RKO (cell line): ENCODE measurements at regions not wholly inside any gene's neighbourhood (a gene's known extent, or its start where the extent isn't known, plus 50 kb on each side); places are given as distances from the start of the nearest gene placed in this dataset.
"Not testable (repeated sequence)": the region's sequence is repeated elsewhere in the genome, so short reads cannot be mapped to it uniquely, and the experiment has no call there.

Experiments used
- DNase-seq: peaks from one replicate; pipeline ENCODE4 v3.0.0-alpha.2; 2016; ENCODE audit warnings: low spot score

DNA sequence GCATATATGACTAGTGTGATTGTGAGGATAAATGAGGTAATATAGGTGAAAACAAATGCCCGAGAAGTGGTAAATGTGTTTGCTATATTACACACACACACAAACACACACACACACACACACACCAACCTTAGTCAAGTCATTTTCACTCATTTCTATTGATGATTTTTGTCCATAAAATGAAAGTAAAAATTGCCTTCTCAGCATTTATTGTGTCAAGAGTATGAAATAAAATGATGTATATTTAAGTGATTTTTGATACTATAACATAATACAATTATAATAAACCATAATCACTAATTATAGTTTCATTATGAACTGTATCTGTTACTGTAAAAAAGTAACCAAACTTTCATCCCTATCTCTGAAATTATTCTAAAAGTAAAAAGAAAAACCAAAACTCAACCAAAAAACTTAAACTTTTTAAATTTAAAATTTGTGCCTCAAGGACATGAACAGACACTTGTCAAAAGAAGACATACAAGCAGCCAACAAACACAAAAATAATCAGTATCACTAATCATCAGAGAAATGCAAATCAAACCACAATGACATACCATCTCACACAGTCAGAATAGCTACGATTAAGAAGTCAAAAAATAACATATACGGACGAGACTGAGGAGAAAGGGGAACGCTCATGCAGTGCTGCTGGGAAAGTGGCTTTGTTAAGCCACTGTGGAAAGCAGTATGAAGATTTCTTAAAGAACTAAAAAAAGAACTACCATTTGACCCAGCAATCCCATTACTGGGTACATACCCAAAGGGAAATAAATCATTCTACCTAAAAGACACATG is 601.0 kb downstream of the TMA16 start:
- DNase-seq: no peak

DNA sequence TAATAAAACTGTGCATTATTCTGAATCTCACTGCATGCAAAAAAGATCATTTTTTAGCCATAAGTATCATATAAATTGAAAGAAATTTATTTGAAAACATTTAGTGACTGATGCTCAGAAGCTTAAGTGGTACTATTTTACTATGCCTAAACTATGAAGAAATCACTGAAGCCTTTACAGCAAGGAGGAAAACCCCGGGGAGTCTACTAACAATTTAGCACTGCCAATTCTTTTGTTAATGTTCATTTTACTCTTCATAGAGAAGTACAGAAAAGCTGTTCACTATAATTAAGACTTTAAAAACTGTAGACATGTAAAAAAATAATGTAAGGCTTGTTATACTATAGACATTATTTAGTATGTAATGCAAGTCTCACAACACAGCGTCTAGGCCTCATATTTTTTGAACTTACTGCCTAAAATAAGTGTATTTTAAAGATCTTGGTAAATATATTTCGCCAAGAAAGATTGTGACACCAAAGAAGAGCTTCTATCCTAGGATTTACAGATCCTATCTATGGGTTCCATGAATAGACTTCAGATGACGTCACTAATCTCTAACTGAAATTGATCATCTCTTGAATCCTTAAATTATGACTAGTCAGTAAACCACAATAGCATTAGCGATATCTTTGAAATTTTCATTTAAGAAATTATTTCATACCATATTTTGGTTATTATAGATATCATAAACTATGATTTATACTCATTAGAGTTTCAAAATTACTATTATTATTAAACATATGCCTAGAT is 602.5 kb downstream of the TMA16 start:
- no peak for DNase-seq

- not testable (repeated sequence) for DNase-seq
Observed at GRCh38 chr4:164100741-164101365, 606.4 kb downstream of the TMA16 start.

DNA sequence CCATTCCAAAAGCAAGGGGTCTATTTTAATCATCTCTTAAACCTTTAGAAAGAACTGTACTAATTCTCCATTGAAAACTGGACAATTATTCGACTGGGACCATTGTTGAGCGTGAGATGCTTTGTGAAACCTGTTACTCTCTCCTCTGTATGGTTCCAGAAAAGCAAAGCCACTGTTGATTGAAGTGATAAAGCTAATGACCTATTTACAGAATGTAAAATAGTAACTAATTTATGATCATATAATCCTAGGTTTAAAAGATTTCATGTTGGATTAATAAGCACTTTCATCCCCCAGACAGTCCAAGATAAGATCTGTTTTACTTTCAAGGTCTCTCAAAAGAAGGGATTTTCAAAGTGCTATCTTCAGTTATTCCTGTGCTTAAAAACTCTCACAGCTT is 614.5 kb downstream of the TMA16 start:
- DNase-seq: no peak

GRCh38 chr4:164109503-164109902 is 615.0 kb downstream of the TMA16 start:
- DNase-seq: no peak

GRCh38 chr4:164115236-164115635 is 620.7 kb downstream of the TMA16 start:
- no peak for DNase-seq

DNA sequence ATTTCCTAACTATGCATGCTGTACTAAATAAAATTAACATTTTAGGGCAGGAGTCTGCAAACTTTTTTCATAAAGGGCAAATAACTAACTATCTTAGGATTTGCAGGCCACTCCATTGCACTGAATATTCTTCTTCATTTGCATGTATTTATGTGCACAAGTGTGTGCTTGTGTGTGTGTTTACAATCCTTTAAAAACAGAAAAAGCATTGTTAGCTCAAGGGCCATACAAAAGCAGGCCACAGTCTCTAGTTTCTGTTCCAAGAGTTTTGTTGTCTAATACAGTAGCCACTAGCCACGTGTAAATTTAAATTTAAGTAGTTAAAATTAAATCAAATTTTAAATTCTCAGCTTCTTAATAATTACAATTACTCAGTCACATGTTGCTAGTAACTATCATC is 621.8 kb downstream of the TMA16 start:
- DNase-seq: no peak

DNA sequence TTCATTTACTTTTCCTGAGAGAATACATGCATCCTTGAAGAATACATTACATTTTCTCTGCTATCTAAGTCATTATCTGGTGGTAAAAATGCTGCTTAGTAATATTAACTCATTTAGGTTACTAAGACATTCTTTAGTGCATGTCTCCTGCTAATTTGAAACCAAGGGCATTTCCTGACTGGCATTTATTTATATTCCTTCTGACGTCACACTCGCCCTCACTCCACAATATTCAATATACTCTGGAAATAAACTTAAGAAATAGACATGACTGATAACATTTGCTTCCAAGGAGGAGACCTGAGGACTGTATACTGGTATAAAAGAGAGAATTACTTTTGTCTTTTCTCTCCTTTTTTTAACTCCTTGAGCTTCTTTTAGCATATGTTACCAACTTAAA is 619.5 kb upstream of the SMIM31 start:
- no peak for DNase-seq

- DNase-seq: peak; percentile 1
Observed at GRCh38 chr4:164136180-164136616, 617.7 kb upstream of the SMIM31 start.

GRCh38 chr4:164138521-164138920 is 615.4 kb upstream of the SMIM31 start:
- DNase-seq: no peak

GRCh38 chr4:164139291-164139690 is 614.6 kb upstream of the SMIM31 start:
- DNase-seq: no peak

DNA sequence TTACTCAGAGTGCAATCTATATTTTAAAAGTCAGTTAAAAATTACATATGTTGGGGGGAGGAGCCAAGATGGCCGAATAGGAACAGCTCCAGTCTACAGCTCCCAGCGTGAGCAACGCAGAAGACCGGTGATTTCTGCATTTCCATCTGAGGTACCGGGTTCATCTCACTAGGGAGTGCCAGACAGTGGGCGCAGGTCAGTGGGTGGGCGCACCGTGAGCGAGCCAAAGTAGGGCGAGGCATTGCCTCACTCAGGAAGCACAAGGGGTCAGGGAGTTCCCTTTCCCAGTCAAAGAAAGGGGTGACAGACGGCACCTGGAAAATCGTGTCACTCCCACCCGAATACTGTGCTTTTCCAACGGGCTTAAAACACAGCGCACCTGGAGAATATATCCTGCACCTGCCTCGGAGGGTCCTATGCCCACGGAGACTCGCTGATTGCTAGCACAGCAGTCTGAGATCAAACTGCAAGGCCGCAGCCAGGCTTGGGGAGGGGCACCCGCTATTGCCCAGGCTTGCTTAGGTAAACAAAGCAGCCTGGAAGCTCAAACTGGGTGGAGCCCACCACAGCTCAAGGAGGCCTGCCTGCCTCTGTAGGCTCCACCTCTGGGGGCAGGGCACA is 612.1 kb upstream of the SMIM31 start:
- DNase-seq: not testable (repeated sequence)

DNA sequence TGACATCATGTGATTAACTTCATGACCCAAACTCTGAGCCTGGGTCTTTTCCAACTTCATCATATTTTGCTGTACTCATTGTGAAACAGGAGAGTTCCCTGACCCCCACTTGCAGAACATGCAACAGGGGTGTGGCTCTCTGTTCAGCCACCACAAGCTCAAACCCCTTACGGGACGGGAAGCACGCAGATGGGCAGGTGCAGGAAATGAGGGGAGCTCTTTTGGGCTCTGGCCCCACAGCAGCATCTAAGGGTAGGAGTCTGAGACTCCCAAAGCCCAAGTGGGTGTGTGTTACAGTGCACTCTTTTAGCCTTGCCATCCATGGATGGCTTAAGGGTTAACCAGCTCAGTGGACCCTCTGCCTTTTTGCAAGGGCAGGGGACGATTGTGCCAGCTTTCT is 599.5 kb upstream of the SMIM31 start:
- DNase-seq: no peak

DNA sequence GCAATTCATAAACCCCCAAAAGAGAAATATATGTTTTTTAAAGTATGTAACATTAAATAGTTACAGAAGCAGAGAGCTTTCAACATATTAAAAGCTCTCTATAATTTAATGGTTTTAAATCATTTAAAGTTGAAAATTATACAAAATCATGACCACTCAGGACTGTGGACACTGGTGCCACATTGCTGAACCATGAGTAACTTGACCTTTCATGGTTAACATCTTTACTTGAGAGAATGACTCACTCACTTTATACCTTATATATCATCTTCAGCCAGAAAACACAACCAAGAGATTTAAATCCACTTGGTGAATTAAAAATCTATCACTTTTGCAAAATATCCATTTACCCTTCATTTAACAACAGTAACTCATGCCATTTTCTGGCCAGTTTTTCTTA is 584.3 kb upstream of the SMIM31 start:
- peak; percentile 3 for DNase-seq

GRCh38 chr4:164177153-164177552 is 576.8 kb upstream of the SMIM31 start:
- no peak for DNase-seq

DNA sequence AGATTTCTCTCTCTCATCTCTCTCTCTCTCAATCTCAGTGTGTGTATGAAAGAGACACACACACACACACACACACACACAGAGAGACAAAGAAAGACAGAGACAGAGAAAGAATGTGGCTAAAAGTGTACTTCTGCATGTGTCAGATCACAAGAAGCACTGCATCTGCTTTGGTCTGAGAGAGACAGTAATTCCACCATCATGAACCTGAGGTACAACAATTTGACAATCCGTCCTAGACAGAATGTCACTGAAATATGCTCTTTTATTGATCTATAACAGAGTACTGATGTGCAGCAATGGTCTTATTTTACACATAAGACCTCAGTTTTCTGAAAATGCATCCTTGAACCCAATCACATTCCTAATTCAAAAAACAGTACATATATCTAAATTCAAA is 576.2 kb upstream of the SMIM31 start:
- DNase-seq: no peak

GRCh38 chr4:164188236-164188635 is 565.7 kb upstream of the SMIM31 start:
- no peak for DNase-seq

DNA sequence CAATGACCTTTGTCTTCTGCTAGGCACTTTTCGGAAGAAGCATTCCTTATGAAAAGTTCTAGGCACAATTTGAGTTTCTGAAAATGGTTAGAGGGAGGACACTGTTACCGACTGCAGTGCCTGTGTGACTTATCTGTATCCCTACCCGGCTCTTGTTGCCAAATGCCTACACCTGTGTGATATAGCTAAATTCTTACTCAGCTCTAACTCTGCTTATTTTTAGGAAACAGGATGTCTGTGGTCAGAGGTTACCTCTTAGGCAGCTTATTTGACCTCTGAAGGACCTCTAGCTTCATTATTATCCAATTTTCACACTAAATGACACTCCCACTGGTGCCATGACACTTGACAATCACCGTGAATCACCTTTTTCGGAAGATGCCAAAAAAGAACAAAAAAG is 561.1 kb upstream of the SMIM31 start:
- no peak for DNase-seq

DNA sequence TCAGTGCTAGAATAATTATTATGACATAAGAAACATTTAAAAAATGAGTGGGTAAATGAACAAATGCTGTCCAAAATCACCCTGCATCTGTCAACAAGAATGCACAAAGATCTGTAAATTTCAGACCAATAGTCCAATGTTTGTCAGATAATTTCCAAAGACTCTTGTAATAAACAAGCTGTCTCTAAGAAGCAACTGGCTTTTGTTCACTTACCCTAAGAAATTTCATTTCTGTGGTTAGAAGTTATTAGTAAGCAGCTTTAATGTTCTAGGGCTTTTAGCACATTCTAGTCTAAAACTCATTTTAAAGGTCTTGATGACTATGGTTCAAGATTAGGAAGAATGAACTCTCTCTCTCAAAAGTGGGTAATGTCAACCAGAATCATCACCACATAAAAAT is 560.3 kb upstream of the SMIM31 start:
- no peak for DNase-seq

GRCh38 chr4:164197556-164197955 is 556.4 kb upstream of the SMIM31 start:
- DNase-seq: no peak

- no peak for DNase-seq
Observed at GRCh38 chr4:164203476-164203875, 550.5 kb upstream of the SMIM31 start.

- DNase-seq: peak; percentile 34
Observed at GRCh38 chr4:164204434-164204833, 549.5 kb upstream of the SMIM31 start.

DNA sequence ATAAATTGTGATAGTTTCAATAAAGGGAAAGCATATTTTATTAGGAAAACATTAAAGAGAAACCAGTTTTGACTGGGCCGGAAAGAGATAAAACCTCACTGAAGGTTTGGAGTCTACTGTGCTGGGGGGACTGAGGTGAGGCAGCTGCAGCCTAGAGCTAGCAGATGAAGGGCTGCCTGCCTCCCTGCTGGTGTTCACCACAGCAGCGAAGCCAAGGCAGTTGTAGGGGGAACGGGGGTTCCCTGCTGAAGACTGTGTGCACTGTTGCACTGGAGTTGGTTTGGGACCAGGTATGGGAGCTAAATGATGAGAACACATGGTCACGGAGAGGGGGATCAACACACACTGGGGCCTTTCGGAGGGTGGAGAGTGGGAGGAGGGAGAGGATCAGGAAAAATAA is 546.5 kb upstream of the SMIM31 start:
- no peak for DNase-seq
